ENCODE measurements at regions not wholly inside any gene's neighbourhood (a gene's known extent, or its start where the extent isn't known, plus 50 kb on each side); places are given as distances from the start of the nearest gene placed in this dataset.

- ATAC-seq (replicated peaks in 1 of 2) (no peak), DNase-seq (no peak)
- Mint-ChIP-seq H3K4me3 (no peak overlapping the region), H3K36me3 (ENCODE audit: insufficient read depth in 2 of 2) (no peaks in the 10 kb centered on the region), H3K27ac (no peak overlapping the region), H3K4me1 (ENCODE audit: low read depth) (peaks cover 5% of the 10 kb centered on the region), H3K27me3 (ENCODE audit: low read depth) (no peaks in the 10 kb centered on the region), H3K9me3 (peaks cover 0 to 6% of the 10 kb centered on the region in 2 donors)
Measured at GRCh38 chr5:3886524-3887451, 291.2 kb downstream of the IRX1 start.

GRCh38 chr5:3888310-3888709 lies 292.7 kb downstream of the IRX1 start:
- no peak for DNase-seq
- H3K4me1 Mint-ChIP-seq (ENCODE audit: low read depth): peaks cover 5% of the 10 kb centered on the region
- ATAC-seq (replicated peaks in 1 of 2): no peak

GRCh38 chr5:3889412-3890142 lies 293.9 kb downstream of the IRX1 start:
- ATAC-seq (replicated peaks in 1 of 2) (no peak), DNase-seq (no peak)
- no peak overlapping the region for H3K27ac Mint-ChIP-seq
- no peak overlapping the region for H3K4me3 Mint-ChIP-seq
- H3K36me3 Mint-ChIP-seq (ENCODE audit: insufficient read depth in 2 of 2): no peaks in the 10 kb centered on the region
- no peaks in the 10 kb centered on the region for H3K27me3 Mint-ChIP-seq (ENCODE audit: low read depth)
- H3K4me1 Mint-ChIP-seq (ENCODE audit: low read depth): peaks cover 5% of the 10 kb centered on the region
- peaks cover 0 to 3% of the 10 kb centered on the region in 2 donors for H3K9me3 Mint-ChIP-seq

More at GRCh38 chr5:3888310-3888709, 292.7 kb downstream of the IRX1 start:
- no peak overlapping the region for H3K27ac Mint-ChIP-seq
- no peak overlapping the region for H3K4me3 Mint-ChIP-seq
- H3K36me3 Mint-ChIP-seq (ENCODE audit: insufficient read depth in 2 of 2): no peaks in the 10 kb centered on the region
- peaks cover 0 to 2% of the 10 kb centered on the region in 2 donors for H3K9me3 Mint-ChIP-seq
- H3K27me3 Mint-ChIP-seq (ENCODE audit: low read depth): no peaks in the 10 kb centered on the region

- ATAC-seq (replicated peaks in 1 of 2) (no peak), DNase-seq (no peak)
- Mint-ChIP-seq H3K4me3 (no peak overlapping the region), H3K9me3 (peaks cover 0 to 3% of the 10 kb centered on the region in 2 donors), H3K27me3 (ENCODE audit: low read depth) (no peaks in the 10 kb centered on the region), H3K36me3 (ENCODE audit: insufficient read depth in 2 of 2) (no peaks in the 10 kb centered on the region), H3K27ac (no peak overlapping the region), H3K4me1 (ENCODE audit: low read depth) (peaks cover 5% of the 10 kb centered on the region)
Measured at GRCh38 chr5:3891113-3891512, 295.5 kb downstream of the IRX1 start.

GRCh38 chr5:3893527-3893926 lies 297.9 kb downstream of the IRX1 start:
- H3K36me3 Mint-ChIP-seq (ENCODE audit: insufficient read depth in 2 of 2): no peaks in the 10 kb centered on the region
- DNase-seq (no peak), ATAC-seq (replicated peaks in 1 of 2) (no peak)
- no peak overlapping the region for H3K4me3 Mint-ChIP-seq
- peaks cover 6% of the 10 kb centered on the region in 2 donors for H3K9me3 Mint-ChIP-seq
- no peaks in the 10 kb centered on the region for H3K4me1 Mint-ChIP-seq (ENCODE audit: low read depth)
- no peak overlapping the region for H3K27ac Mint-ChIP-seq
- H3K27me3 Mint-ChIP-seq (ENCODE audit: low read depth): no peaks in the 10 kb centered on the region

- peaks cover 6% of the 10 kb centered on the region in 2 donors for H3K9me3 Mint-ChIP-seq
- ATAC-seq (replicated peaks in 1 of 2) (no peak), DNase-seq (no peak)
- no peak overlapping the region for H3K27ac Mint-ChIP-seq
- no peaks in the 10 kb centered on the region for H3K4me1 Mint-ChIP-seq (ENCODE audit: low read depth)
- no peaks in the 10 kb centered on the region for H3K36me3 Mint-ChIP-seq (ENCODE audit: insufficient read depth in 2 of 2)
- no peak overlapping the region for H3K4me3 Mint-ChIP-seq
- no peaks in the 10 kb centered on the region for H3K27me3 Mint-ChIP-seq (ENCODE audit: low read depth)
Measured at GRCh38 chr5:3893975-3894374, 298.3 kb downstream of the IRX1 start.

GRCh38 chr5:3896098-3896497 lies 300.5 kb downstream of the IRX1 start:
- Mint-ChIP-seq H3K27ac (no peak overlapping the region), H3K4me1 (ENCODE audit: low read depth) (no peaks in the 10 kb centered on the region), H3K36me3 (ENCODE audit: insufficient read depth in 2 of 2) (peaks cover 0 to 2% of the 10 kb centered on the region in 2 donors), H3K4me3 (no peak overlapping the region), H3K9me3 (peaks cover 6% of the 10 kb centered on the region in 2 donors), H3K27me3 (ENCODE audit: low read depth) (no peaks in the 10 kb centered on the region)
- DNase-seq (no peak), ATAC-seq (replicated peaks in 1 of 2) (no peak)

GRCh38 chr5:3899093-3899492 lies 303.5 kb downstream of the IRX1 start:
- Mint-ChIP-seq H3K27me3 (ENCODE audit: low read depth) (no peaks in the 10 kb centered on the region), H3K4me3 (no peak overlapping the region), H3K4me1 (ENCODE audit: low read depth) (no peaks in the 10 kb centered on the region), H3K27ac (no peak overlapping the region), H3K36me3 (ENCODE audit: insufficient read depth in 2 of 2) (peaks cover 0 to 2% of the 10 kb centered on the region in 2 donors), H3K9me3 (peaks cover 2 to 8% of the 10 kb centered on the region in 2 donors)
- ATAC-seq (replicated peaks in 1 of 2) (no peak), DNase-seq (no peak)

GRCh38 chr5:3904584-3904983 lies 309.0 kb downstream of the IRX1 start:
- no peak for ATAC-seq (replicated peaks in 1 of 2)
- no peak for DNase-seq
- no peaks in the 10 kb centered on the region for H3K4me1 Mint-ChIP-seq (ENCODE audit: low read depth)
- peaks cover 0 to 2% of the 10 kb centered on the region in 2 donors for H3K36me3 Mint-ChIP-seq (ENCODE audit: insufficient read depth in 2 of 2)
- H3K27ac Mint-ChIP-seq: no peak overlapping the region
- H3K27me3 Mint-ChIP-seq (ENCODE audit: low read depth): no peaks in the 10 kb centered on the region
- no peak overlapping the region for H3K4me3 Mint-ChIP-seq
- peaks cover 7 to 10% of the 10 kb centered on the region in 2 donors for H3K9me3 Mint-ChIP-seq

GRCh38 chr5:3905031-3905430 lies 309.4 kb downstream of the IRX1 start:
- Mint-ChIP-seq H3K27me3 (ENCODE audit: low read depth) (no peaks in the 10 kb centered on the region), H3K36me3 (ENCODE audit: insufficient read depth in 2 of 2) (peaks cover 0 to 2% of the 10 kb centered on the region in 2 donors), H3K4me1 (ENCODE audit: low read depth) (no peaks in the 10 kb centered on the region), H3K4me3 (no peak overlapping the region), H3K27ac (no peak overlapping the region), H3K9me3 (peaks cover 7 to 10% of the 10 kb centered on the region in 2 donors)
- no peak for ATAC-seq (replicated peaks in 1 of 2)
- no peak for DNase-seq

- H3K36me3 Mint-ChIP-seq (ENCODE audit: insufficient read depth in 2 of 2): peaks cover 0 to 2% of the 10 kb centered on the region in 2 donors
- no peak overlapping the region for H3K27ac Mint-ChIP-seq
- H3K9me3 Mint-ChIP-seq: peaks cover 7 to 10% of the 10 kb centered on the region in 2 donors
- ATAC-seq (replicated peaks in 1 of 2): no peak
- no peaks in the 10 kb centered on the region for H3K27me3 Mint-ChIP-seq (ENCODE audit: low read depth)
- no peak overlapping the region for H3K4me3 Mint-ChIP-seq
- DNase-seq: no peak
- no peaks in the 10 kb centered on the region for H3K4me1 Mint-ChIP-seq (ENCODE audit: low read depth)
Measured at GRCh38 chr5:3905521-3905920, 309.9 kb downstream of the IRX1 start.

GRCh38 chr5:3911111-3911510 lies 315.5 kb downstream of the IRX1 start:
- Mint-ChIP-seq H3K27ac (no peak overlapping the region), H3K4me1 (ENCODE audit: low read depth) (no peaks in the 10 kb centered on the region), H3K9me3 (peaks cover 2 to 5% of the 10 kb centered on the region in 2 donors), H3K27me3 (ENCODE audit: low read depth) (no peaks in the 10 kb centered on the region), H3K4me3 (no peak overlapping the region), H3K36me3 (ENCODE audit: insufficient read depth in 2 of 2) (no peaks in the 10 kb centered on the region)
- DNase-seq (no peak), ATAC-seq (replicated peaks in 1 of 2) (no peak)

GRCh38 chr5:3911773-3912172 lies 316.1 kb downstream of the IRX1 start:
- ATAC-seq (replicated peaks in 1 of 2): no peak
- no peak for DNase-seq
- no peaks in the 10 kb centered on the region for H3K36me3 Mint-ChIP-seq (ENCODE audit: insufficient read depth in 2 of 2)
- peaks cover 0 to 2% of the 10 kb centered on the region in 2 donors for H3K9me3 Mint-ChIP-seq
- no peak overlapping the region for H3K27ac Mint-ChIP-seq
- H3K4me1 Mint-ChIP-seq (ENCODE audit: low read depth): no peaks in the 10 kb centered on the region
- H3K27me3 Mint-ChIP-seq (ENCODE audit: low read depth): no peaks in the 10 kb centered on the region
- no peak overlapping the region for H3K4me3 Mint-ChIP-seq

Measured in activated T-cell treated with anti-CD3 and anti-CD28 coated beads, Interleukin-2, amount 50 U/mL, for 72 hours (primary cell).